Breast epithelium (tissue), 4 donors: ENCODE measurements at regions not wholly inside any gene's neighbourhood (a gene's known extent, or its start where the extent isn't known, plus 50 kb on each side); places are given as distances from the start of the nearest gene placed in this dataset.

Experiments
- DNase-seq, 2 donors: peaks; one replicate each; pipeline ENCODE4 v3.0.0-alpha.2; 2019; ENCODE audit warnings: low spot score in 2 of 2
- H3K27ac ChIP-seq, 2 donors: fragments of 200-600 bp; sonication (generic) in 1 of 2; one replicate each; pipeline ENCODE4 v1.5.1; 2016 to 2019; ENCODE audit warnings: mild to moderate bottlenecking in 1 of 2
- H3K27me3 ChIP-seq, 2 donors: fragments of 200-600 bp; sonication (generic) in 1 of 2; one replicate each; pipeline versions ENCODE4 v1.5.1 to v1.6.0; 2017 to 2019; ENCODE audit warnings: control low read depth in 1 of 2, mild to moderate bottlenecking in 1 of 2
- H3K36me3 ChIP-seq: fragments of 200-600 bp; one replicate; pipeline ENCODE4 v1.5.1; 2019
- H3K4me1 ChIP-seq, 2 donors: fragments of 200-600 bp; sonication (generic); one replicate each; pipeline ENCODE4 v1.5.1; 2016 to 2019; ENCODE audit warnings: control low read depth in 1 of 2
- H3K4me3 ChIP-seq, 3 donors: fragments of 200-600 bp; sonication (generic); 1 replicate in 2 of 3; 2 replicates in 1 of 3; pipeline ENCODE4 v1.5.1; 2016 to 2019; ENCODE audit warnings: mild to moderate bottlenecking in 3 of 3, moderate library complexity in 2 of 3
- H3K9me3 ChIP-seq, 2 donors: fragments of 200-600 bp; sonication (generic) in 1 of 2; one replicate each; pipeline ENCODE4 v1.5.1; 2016 to 2019; ENCODE audit warnings: control low read depth in 1 of 2
- POLR2A ChIP-seq: fragments of 450-650 bp; IDR thresholded peaks from one replicate; pipeline ENCODE4 v1.6.1; 2016; ENCODE audit warnings: antibody characterized with exemption, mild to moderate bottlenecking, moderate library complexity
- POLR2AphosphoS5 ChIP-seq, 3 donors: sonication (generic); formaldehyde crosslinking; IDR thresholded peaks; one replicate each; pipeline ENCODE4 v1.6.1; 2017; ENCODE audit warnings: antibody characterized with exemption in 3 of 3
- intact Hi-C: fragments of 100-400 bp; cut with DNase I; formaldehyde crosslinking; loops from one replicate; pipeline ENCODE4 v1.15.1; 2023; ENCODE audit warnings: low total_unique reads
- TF ChIP-seq, protein P1 (sequence below), 3 donors: fragments of 450-650 bp; IDR thresholded peaks; one replicate each; pipeline ENCODE4 v1.5.1; 2016 to 2017; ENCODE audit warnings: antibody characterized with exemption in 3 of 3, mild to moderate bottlenecking in 3 of 3, moderate library complexity in 3 of 3

DNA sequence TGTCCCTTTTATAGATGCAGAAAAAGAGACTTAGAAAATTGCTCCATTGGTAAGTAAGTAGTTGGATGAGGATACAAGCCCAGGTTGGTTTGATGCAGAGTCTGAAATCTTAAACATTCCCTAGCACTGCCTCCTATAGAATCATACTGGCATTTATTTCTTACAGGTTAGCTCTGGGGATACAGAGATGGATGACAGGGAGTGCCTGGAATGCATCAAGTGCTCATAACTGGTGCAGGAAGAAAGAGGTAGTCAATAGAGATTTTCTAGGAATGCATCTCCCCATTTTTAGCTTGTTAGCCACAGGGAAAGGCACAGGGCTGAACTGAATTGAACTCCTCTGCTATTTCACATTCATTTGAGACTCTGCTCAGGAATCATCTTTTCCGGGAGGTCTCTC lies 269.0 kb upstream of the USP24 start:
- intact Hi-C loops: no loop called here
- no peaks in the 10 kb centered on the region for H3K27me3 ChIP-seq
- H3K4me1 ChIP-seq: no peaks in the 10 kb centered on the region
- no peaks in the 10 kb centered on the region for H3K9me3 ChIP-seq
- no peak for DNase-seq
- H3K27ac ChIP-seq: no peak overlapping the region
- H3K36me3 ChIP-seq: no peaks in the 10 kb centered on the region
- no peak overlapping the region for H3K4me3 ChIP-seq
- TF ChIP-seq, protein P1, sequence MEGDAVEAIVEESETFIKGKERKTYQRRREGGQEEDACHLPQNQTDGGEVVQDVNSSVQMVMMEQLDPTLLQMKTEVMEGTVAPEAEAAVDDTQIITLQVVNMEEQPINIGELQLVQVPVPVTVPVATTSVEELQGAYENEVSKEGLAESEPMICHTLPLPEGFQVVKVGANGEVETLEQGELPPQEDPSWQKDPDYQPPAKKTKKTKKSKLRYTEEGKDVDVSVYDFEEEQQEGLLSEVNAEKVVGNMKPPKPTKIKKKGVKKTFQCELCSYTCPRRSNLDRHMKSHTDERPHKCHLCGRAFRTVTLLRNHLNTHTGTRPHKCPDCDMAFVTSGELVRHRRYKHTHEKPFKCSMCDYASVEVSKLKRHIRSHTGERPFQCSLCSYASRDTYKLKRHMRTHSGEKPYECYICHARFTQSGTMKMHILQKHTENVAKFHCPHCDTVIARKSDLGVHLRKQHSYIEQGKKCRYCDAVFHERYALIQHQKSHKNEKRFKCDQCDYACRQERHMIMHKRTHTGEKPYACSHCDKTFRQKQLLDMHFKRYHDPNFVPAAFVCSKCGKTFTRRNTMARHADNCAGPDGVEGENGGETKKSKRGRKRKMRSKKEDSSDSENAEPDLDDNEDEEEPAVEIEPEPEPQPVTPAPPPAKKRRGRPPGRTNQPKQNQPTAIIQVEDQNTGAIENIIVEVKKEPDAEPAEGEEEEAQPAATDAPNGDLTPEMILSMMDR (IDR thresholded peaks at IDR 0.05): no peak
- no peak for TF ChIP-seq POLR2A
- TF ChIP-seq POLR2AphosphoS5 (IDR thresholded peaks at IDR 0.05): no peak

DNA sequence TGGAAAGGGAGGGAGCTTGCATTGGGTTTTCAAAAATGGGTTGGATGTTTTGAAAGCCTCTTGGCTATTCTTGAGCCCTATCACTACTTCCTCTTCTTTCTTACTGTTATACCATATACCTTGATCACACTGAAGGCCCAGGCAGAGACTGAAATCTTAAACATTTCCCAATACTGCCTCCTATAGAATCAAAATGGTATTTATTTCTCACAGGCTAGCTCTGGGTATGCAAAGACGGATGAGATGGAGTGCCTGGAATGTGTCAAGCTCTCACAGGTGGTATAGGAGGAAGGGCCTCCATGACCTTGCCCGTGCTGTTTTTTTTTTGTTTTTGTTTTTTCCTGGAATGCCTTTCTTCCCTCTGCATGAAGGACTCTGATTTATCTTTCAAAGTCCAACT lies 268.4 kb upstream of the USP24 start:
- no peaks in the 10 kb centered on the region for H3K4me1 ChIP-seq
- no peak overlapping the region for H3K4me3 ChIP-seq
- H3K27ac ChIP-seq: no peak overlapping the region
- intact Hi-C loops: no loop called here
- TF ChIP-seq POLR2AphosphoS5 (IDR thresholded peaks at IDR 0.05) (no peak), POLR2A (no peak)
- TF ChIP-seq, protein P1 (IDR thresholded peaks at IDR 0.05): no peak
- no peak for DNase-seq
- H3K36me3 ChIP-seq: no peaks in the 10 kb centered on the region
- H3K27me3 ChIP-seq: no peaks in the 10 kb centered on the region
- no peaks in the 10 kb centered on the region for H3K9me3 ChIP-seq

GRCh38 chr1:55481634-55482033 lies 266.5 kb upstream of the USP24 start:
- Histone ChIP-seq H3K27ac (no peak overlapping the region), H3K27me3 (no peaks in the 10 kb centered on the region), H3K4me1 (no peaks in the 10 kb centered on the region), H3K9me3 (no peaks in the 10 kb centered on the region), H3K36me3 (no peaks in the 10 kb centered on the region), H3K4me3 (no peak overlapping the region)
- intact Hi-C loops: no loop called here
- no peak for TF ChIP-seq POLR2AphosphoS5 (IDR thresholded peaks at IDR 0.05)
- TF ChIP-seq, protein P1 (IDR thresholded peaks at IDR 0.05): no peak
- TF ChIP-seq POLR2A: no peak
- DNase-seq: peak in 1 of 2 donors; percentile 80

- H3K4me1 ChIP-seq: no peaks in the 10 kb centered on the region
- DNase-seq: no peak
- H3K27ac ChIP-seq: no peak overlapping the region
- no peaks in the 10 kb centered on the region for H3K9me3 ChIP-seq
- no peaks in the 10 kb centered on the region for H3K27me3 ChIP-seq
- TF ChIP-seq POLR2AphosphoS5 (IDR thresholded peaks at IDR 0.05): no peak
- TF ChIP-seq POLR2A: no peak
- TF ChIP-seq, protein P1 (IDR thresholded peaks at IDR 0.05): no peak
- no peak overlapping the region for H3K4me3 ChIP-seq
- intact Hi-C loops: no loop called here
- no peaks in the 10 kb centered on the region for H3K36me3 ChIP-seq
Measured at GRCh38 chr1:55480029-55480795, 265.0 kb upstream of the USP24 start.

- no peak overlapping the region for H3K27ac ChIP-seq
- no peaks in the 10 kb centered on the region for H3K36me3 ChIP-seq
- no peaks in the 10 kb centered on the region for H3K4me1 ChIP-seq
- no peaks in the 10 kb centered on the region for H3K27me3 ChIP-seq
- H3K9me3 ChIP-seq: no peaks in the 10 kb centered on the region
- intact Hi-C loops: no loop called here
- no peak overlapping the region for H3K4me3 ChIP-seq
- TF ChIP-seq, protein P1 (IDR thresholded peaks at IDR 0.05): no peak
- TF ChIP-seq POLR2A (no peak), POLR2AphosphoS5 (IDR thresholded peaks at IDR 0.05) (no peak)
- DNase-seq: no peak
Measured at GRCh38 chr1:55478742-55479141, 263.6 kb upstream of the USP24 start.
